Prostate gland (tissue), 2 donors: ENCODE measurements at regions not wholly inside any gene's neighbourhood (a gene's known extent, or its start where the extent isn't known, plus 50 kb on each side); places are given as distances from the start of the nearest gene placed in this dataset.
"Not testable (repeated sequence)": the region's sequence is repeated elsewhere in the genome, so short reads cannot be mapped to it uniquely, and the experiment has no call there.

ENCODE experiments used
- DNase-seq: peaks from one replicate; pipeline ENCODE4 v3.0.0-alpha.2; 2019; ENCODE audit warnings: low spot score
- H3K27ac ChIP-seq, 2 donors: fragments of 200-600 bp; sonication (generic); 2 replicates each; pipeline ENCODE4 v1.5.1; 2017 to 2019
- H3K27me3 ChIP-seq: fragments of 200-600 bp; sonication (generic); replicated peaks from 2 replicates; pipeline ENCODE4 v1.5.1; 2019; ENCODE audit not compliant: insufficient read depth
- H3K36me3 ChIP-seq, 2 donors: fragments of 200-600 bp; sonication (generic); 1 replicate in 1 of 2; 2 replicates in 1 of 2; pipeline versions ENCODE4 v1.5.1 to v1.8.1; 2017 to 2019
- H3K4me1 ChIP-seq: fragments of 200-600 bp; sonication (generic); replicated peaks from 2 replicates; pipeline ENCODE4 v1.5.1; 2019
- H3K4me3 ChIP-seq, 2 donors: fragments of 200-600 bp; sonication (generic); 2 replicates each; pipeline ENCODE4 v1.5.1; 2017 to 2019
- H3K9me3 ChIP-seq: fragments of 200-600 bp; sonication (generic); 2 replicates; pipeline ENCODE4 v1.5.1; 2017
- POLR2A ChIP-seq: fragments of 450-650 bp; IDR thresholded peaks from one replicate; pipeline ENCODE4 v1.6.1; 2016; ENCODE audit warnings: antibody characterized with exemption, mild to moderate bottlenecking
- POLR2AphosphoS5 ChIP-seq: sonication (generic); formaldehyde crosslinking; IDR thresholded peaks from one replicate; pipeline ENCODE4 v1.6.1; 2017; ENCODE audit warnings: antibody characterized with exemption
- WGBS: methylation state at CpG from one replicate; pipeline ENCODE4 v1.1.5; 2018; 5-methylcytosine and 5-hydroxymethylcytosine counted together
- intact Hi-C: fragments of 100-400 bp; cut with DNase I; formaldehyde crosslinking; loops from one replicate; pipeline ENCODE4 v1.14.2; 2022
- TF ChIP-seq, protein P1 (sequence below), 4 experiments: fragments of 200-600 bp in 2 of 4; fragments of 450-650 bp in 2 of 4; sonication (generic) in 2 of 4; IDR thresholded peaks; 1 replicate in 3 of 4; 2 replicates in 1 of 4; pipeline ENCODE4 v1.5.1; 2016 to 2019; ENCODE audit warnings: antibody characterized with exemption in 4 of 4, mild to moderate bottlenecking in 2 of 4, moderate library complexity in 2 of 4

DNA sequence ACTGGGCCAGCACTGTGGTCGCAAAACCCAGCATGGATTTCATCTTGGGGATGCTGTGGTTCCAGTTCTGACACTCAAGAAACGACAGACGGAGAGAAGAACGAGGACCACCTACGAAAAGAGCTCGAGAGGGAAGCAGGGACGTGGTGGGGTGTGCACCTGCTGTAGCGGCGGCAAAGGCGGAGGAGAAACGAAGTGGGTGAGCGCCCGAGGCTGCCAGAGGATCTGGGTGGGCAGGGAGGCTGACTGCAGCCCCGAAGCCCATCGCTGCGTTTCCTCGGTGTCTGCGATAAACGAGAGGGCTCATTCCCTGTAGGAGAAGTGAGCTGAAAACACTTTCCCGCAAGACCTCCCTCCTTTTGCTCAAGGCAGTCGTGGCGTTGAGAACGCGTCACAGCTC is 246.1 kb downstream of the OR4C45 start:
- Histone ChIP-seq H3K36me3 (no peaks in the 10 kb centered on the region), H3K27ac (no peak overlapping the region), H3K27me3 (no peaks in the 10 kb centered on the region), H3K4me3 (no peak overlapping the region), H3K9me3 (no peaks in the 10 kb centered on the region), H3K4me1 (no peaks in the 10 kb centered on the region)
- TF ChIP-seq, protein P1, sequence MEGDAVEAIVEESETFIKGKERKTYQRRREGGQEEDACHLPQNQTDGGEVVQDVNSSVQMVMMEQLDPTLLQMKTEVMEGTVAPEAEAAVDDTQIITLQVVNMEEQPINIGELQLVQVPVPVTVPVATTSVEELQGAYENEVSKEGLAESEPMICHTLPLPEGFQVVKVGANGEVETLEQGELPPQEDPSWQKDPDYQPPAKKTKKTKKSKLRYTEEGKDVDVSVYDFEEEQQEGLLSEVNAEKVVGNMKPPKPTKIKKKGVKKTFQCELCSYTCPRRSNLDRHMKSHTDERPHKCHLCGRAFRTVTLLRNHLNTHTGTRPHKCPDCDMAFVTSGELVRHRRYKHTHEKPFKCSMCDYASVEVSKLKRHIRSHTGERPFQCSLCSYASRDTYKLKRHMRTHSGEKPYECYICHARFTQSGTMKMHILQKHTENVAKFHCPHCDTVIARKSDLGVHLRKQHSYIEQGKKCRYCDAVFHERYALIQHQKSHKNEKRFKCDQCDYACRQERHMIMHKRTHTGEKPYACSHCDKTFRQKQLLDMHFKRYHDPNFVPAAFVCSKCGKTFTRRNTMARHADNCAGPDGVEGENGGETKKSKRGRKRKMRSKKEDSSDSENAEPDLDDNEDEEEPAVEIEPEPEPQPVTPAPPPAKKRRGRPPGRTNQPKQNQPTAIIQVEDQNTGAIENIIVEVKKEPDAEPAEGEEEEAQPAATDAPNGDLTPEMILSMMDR (IDR thresholded peaks at IDR 0.05) = no peak
- DNase-seq = no peak
- 86% methylated on average over 24 of the region's 24 CpGs for WGBS
- intact Hi-C loops = no loop called here

DNA sequence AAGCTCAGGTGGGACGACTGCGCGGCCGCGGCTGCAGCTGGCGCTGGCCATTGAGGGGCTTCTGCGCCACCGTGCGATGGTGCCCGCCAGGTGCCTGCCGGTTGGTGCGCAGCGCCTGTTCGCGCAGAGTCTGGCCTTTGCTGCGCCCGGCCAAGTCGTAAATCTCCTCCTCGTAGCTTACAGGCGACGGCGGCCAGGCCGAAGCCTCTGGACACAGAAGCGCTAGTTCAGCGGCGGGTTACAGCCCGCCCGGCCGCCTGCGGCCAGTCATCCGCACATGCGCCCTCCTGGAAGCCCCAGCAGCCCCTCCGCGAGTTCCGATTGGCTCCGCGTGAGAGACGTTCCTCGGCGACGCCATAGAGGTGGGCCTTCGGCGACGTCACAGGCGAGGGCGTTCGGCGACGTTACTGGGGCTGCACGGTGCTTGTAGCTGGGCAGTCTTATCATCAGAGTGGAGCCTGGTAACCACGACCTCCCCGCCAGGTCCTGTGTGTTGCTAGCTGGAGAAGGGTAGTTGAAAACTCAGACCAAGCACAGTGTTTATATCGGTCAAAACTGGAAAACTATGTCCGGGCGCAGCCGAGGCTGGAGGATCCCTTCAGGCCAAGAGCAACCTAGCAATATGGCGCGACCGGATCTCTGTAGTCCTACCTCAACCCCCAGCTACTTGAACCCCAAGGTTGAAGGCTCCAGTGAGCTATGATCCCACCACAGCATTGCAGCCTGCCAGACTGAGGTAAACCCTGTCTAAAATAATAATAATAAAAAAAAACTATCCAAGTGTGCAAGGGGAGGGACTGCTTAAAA is 265.7 kb downstream of the OR4C45 start:
- WGBS = 65% methylated on average over 29 of the region's 59 CpGs
- no peaks in the 10 kb centered on the region for H3K36me3 ChIP-seq
- intact Hi-C loops = no loop called here
- no peaks in the 10 kb centered on the region for H3K4me1 ChIP-seq
- H3K4me3 ChIP-seq = no peak overlapping the region
- DNase-seq = no peak
- TF ChIP-seq POLR2A (no peak), POLR2AphosphoS5 (no peak)
- TF ChIP-seq, protein P1 (IDR thresholded peaks at IDR 0.05) = no peak
- no peaks in the 10 kb centered on the region for H3K27me3 ChIP-seq
- no peak overlapping the region for H3K27ac ChIP-seq
- no peaks in the 10 kb centered on the region for H3K9me3 ChIP-seq

DNA sequence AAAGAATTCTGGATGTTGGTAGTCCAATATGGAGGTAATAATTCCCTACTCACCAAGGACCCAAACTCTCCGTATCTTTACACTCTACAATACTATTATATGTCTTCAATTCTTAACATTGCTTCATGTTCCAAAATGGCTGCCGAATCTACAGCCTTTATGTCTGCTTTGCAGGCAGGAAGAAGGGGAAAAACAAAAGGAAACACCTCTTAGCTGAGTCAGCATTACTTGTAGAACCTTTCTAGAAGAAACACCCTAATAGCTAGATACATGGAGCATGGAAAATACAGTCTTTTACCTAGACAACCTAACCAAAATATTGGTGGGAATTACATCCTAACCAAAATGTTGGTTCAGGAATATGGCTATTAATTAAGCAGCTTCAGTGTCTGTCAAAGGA is 298.0 kb downstream of the OR4C45 start:
- H3K27me3 ChIP-seq, H3K4me3 ChIP-seq, H3K27ac ChIP-seq, H3K36me3 ChIP-seq, H3K4me1 ChIP-seq, H3K9me3 ChIP-seq, DNase-seq, intact Hi-C loops: not testable (repeated sequence)
- WGBS = 60% methylated on average over 2 of the region's 2 CpGs

DNA sequence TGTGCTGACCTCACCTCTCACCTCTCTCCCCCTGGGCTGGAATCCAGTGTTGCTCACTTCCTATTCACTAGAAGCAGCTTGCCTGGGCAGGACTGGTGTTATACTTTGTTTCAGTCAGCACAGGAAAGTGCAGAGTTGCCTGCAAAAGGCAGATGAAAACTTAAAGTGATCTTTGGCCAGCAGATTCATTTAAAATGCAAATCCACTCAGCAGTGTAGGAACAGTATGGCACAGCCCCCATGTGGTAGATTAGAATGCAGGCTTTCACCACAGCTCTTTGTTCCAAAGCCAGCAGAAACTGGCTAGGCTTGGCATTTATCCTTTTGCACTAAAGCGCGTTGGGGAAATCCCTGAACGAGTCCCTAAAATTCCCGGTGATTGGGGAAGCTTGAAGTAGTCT is 301.2 kb downstream of the OR4C45 start:
- intact Hi-C loops = no loop called here

DNA sequence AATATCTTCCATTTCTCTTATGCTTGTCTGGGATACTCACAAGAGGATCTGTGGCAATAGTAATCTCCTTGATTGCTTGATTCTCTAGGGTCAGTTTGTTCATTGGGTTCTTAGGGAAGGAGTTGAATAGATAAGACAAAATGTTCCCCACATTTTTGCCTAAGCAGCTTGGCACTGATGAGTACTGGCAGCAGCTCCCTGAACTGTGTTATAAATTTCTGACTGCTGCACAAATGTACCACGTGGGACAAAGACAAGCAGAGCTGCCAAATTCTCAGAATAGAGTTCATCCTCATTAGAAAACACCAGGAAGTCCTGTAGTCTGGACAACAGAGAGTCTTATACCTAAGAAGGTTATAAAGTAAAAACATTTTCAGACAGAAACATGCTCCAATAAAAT is 304.8 kb downstream of the OR4C45 start:
- DNase-seq, H3K36me3 ChIP-seq: not testable (repeated sequence)

More for the DNA sequence above, 301.2 kb downstream of the OR4C45 start:
- no peak for DNase-seq
- H3K36me3 ChIP-seq = no peaks in the 10 kb centered on the region
- no peaks in the 10 kb centered on the region for H3K4me1 ChIP-seq
- no peak overlapping the region for H3K4me3 ChIP-seq
- H3K27me3 ChIP-seq = no peaks in the 10 kb centered on the region
- no peak overlapping the region for H3K27ac ChIP-seq
- 54% methylated on average over 4 of the region's 4 CpGs for WGBS
- no peak for TF ChIP-seq POLR2AphosphoS5
- TF ChIP-seq POLR2A = no peak
- TF ChIP-seq, protein P1 (IDR thresholded peaks at IDR 0.05) = no peak
- no peaks in the 10 kb centered on the region for H3K9me3 ChIP-seq

DNA sequence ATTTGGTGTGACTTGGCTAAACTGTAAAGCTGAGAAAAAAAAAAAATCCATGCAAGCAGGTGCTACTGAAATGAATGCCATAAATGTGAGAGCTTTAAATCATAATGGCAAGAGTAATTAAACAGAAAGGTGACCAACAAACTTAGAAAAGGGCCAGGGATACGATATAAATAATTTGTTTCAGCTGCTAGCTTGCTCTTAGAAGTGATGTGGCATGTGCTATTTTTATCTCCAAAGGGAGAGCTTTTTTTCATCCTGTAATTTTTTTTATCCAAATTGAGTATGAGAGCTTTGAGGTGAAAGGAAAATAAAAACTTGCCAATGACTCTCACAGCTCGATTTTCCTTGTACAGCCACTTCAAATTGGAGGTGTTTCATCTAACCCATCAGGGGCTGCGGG is 315.3 kb downstream of the OR4C45 start:
- H3K4me1 ChIP-seq, H3K27me3 ChIP-seq, DNase-seq, H3K9me3 ChIP-seq, H3K27ac ChIP-seq, intact Hi-C loops, H3K4me3 ChIP-seq, H3K36me3 ChIP-seq: not testable (repeated sequence)
- no CpG with 5 or more reads among the region's 3 CpGs for WGBS

More for the DNA sequence above, 304.8 kb downstream of the OR4C45 start:
- H3K4me1 ChIP-seq, H3K9me3 ChIP-seq, H3K27ac ChIP-seq, H3K27me3 ChIP-seq, H3K4me3 ChIP-seq, intact Hi-C loops: not testable (repeated sequence)
- 0% methylated on average over 1 of the region's 1 CpG for WGBS
